ENCODE measurements at regions not wholly inside any gene's neighbourhood (a gene's known extent, or its start where the extent isn't known, plus 50 kb on each side); places are given as distances from the start of the nearest gene placed in this dataset.

DNA sequence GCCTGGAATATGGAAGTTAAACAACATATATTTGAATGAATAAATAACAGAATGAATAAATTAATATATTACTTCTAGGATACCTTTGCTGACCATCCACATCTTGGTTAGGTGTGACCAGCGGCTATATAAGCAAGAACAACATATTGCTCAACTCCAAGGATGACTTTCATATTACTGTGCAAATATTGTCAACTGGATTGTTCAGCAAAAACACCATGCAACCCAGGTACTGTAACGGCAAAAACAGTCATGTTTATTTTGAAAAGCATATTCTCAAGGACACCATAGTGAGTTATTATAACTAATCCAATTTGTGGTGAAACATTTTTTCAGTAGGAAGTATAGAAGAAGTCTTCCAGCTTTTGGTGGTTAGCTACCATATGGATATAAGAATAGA, 907.9 kb downstream of the IGSF11 start:
- TF ChIP-seq, protein P1, sequence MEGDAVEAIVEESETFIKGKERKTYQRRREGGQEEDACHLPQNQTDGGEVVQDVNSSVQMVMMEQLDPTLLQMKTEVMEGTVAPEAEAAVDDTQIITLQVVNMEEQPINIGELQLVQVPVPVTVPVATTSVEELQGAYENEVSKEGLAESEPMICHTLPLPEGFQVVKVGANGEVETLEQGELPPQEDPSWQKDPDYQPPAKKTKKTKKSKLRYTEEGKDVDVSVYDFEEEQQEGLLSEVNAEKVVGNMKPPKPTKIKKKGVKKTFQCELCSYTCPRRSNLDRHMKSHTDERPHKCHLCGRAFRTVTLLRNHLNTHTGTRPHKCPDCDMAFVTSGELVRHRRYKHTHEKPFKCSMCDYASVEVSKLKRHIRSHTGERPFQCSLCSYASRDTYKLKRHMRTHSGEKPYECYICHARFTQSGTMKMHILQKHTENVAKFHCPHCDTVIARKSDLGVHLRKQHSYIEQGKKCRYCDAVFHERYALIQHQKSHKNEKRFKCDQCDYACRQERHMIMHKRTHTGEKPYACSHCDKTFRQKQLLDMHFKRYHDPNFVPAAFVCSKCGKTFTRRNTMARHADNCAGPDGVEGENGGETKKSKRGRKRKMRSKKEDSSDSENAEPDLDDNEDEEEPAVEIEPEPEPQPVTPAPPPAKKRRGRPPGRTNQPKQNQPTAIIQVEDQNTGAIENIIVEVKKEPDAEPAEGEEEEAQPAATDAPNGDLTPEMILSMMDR (IDR thresholded peaks at IDR 0.05), result no peak
- TF ChIP-seq POLR2A (IDR thresholded peaks at IDR 0.05), result no peak
